ENCODE measurements at regions not wholly inside any gene's neighbourhood (a gene's known extent, or its start where the extent isn't known, plus 50 kb on each side); places are given as distances from the start of the nearest gene placed in this dataset.

GRCh38 chr10:128539510-128540127 lies 413.4 kb upstream of the MKI67 start:
- no peak for DNase-seq

GRCh38 chr10:128540128-128540762 lies 414.0 kb upstream of the MKI67 start:
- DNase-seq = no peak

GRCh38 chr10:128540781-128541761 lies 414.8 kb upstream of the MKI67 start:
- DNase-seq = no peak

GRCh38 chr10:128541926-128542475 lies 415.8 kb upstream of the MKI67 start:
- DNase-seq = no peak

GRCh38 chr10:128542659-128543058 lies 416.4 kb upstream of the MKI67 start:
- DNase-seq = no peak

- DNase-seq = no peak
Measured at GRCh38 chr10:128543151-128543550, 416.9 kb upstream of the MKI67 start.

- DNase-seq = no peak
Measured at GRCh38 chr10:128545216-128545615, 419.0 kb upstream of the MKI67 start.

GRCh38 chr10:128546651-128547165 lies 420.5 kb upstream of the MKI67 start:
- no peak for DNase-seq

GRCh38 chr10:128549101-128549608 lies 422.9 kb upstream of the MKI67 start:
- no peak for DNase-seq

- DNase-seq = no peak
Measured at GRCh38 chr10:128550045-128550444, 423.8 kb upstream of the MKI67 start.

- no peak for DNase-seq
Measured at GRCh38 chr10:128551475-128551874, 425.3 kb upstream of the MKI67 start.

- no peak for DNase-seq
Measured at GRCh38 chr10:128553755-128554154, 427.5 kb upstream of the MKI67 start.

GRCh38 chr10:128556182-128557110 lies 430.2 kb upstream of the MKI67 start:
- no peak for DNase-seq

- DNase-seq = no peak
Measured at GRCh38 chr10:128557149-128557710, 431.0 kb upstream of the MKI67 start.

- DNase-seq = no peak
Measured at GRCh38 chr10:128560406-128560805, 434.2 kb upstream of the MKI67 start.

GRCh38 chr10:128560993-128561392 lies 434.8 kb upstream of the MKI67 start:
- no peak for DNase-seq

- DNase-seq = no peak
Measured at GRCh38 chr10:128563387-128563786, 437.2 kb upstream of the MKI67 start.

- no peak for DNase-seq
Measured at GRCh38 chr10:128563904-128564303, 437.7 kb upstream of the MKI67 start.

- DNase-seq = no peak
Measured at GRCh38 chr10:128566361-128566968, 440.2 kb upstream of the MKI67 start.

- no peak for DNase-seq
Measured at GRCh38 chr10:128567551-128567950, 441.3 kb upstream of the MKI67 start.

GRCh38 chr10:128568041-128568440 lies 441.8 kb upstream of the MKI67 start:
- no peak for DNase-seq

Data from activated naive CD4-positive, alpha-beta T cell treated with Interleukin-2 at 50 U/mL for 16 hours (primary cell).